ENCODE measurements at regions not wholly inside any gene's neighbourhood (a gene's known extent, or its start where the extent isn't known, plus 50 kb on each side); places are given as distances from the start of the nearest gene placed in this dataset.

DNA sequence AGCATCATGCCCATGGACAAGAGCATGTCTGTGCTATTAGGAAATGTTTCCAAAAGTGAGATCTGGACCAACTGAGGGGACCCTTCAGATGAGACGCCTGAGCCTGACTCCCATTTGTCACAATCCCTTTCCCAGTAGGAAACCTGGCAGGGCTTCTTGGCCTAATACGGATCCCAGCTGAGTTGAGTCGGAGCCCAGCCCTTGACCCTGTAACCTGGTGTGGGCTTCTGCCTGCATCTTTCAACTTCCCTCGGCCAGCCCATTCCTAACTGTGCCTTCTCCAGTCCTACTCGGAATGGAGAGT, 148.3 kb downstream of the IRX2 start:
- no peak for DNase-seq (ENCODE audit: low read depth)

DNA sequence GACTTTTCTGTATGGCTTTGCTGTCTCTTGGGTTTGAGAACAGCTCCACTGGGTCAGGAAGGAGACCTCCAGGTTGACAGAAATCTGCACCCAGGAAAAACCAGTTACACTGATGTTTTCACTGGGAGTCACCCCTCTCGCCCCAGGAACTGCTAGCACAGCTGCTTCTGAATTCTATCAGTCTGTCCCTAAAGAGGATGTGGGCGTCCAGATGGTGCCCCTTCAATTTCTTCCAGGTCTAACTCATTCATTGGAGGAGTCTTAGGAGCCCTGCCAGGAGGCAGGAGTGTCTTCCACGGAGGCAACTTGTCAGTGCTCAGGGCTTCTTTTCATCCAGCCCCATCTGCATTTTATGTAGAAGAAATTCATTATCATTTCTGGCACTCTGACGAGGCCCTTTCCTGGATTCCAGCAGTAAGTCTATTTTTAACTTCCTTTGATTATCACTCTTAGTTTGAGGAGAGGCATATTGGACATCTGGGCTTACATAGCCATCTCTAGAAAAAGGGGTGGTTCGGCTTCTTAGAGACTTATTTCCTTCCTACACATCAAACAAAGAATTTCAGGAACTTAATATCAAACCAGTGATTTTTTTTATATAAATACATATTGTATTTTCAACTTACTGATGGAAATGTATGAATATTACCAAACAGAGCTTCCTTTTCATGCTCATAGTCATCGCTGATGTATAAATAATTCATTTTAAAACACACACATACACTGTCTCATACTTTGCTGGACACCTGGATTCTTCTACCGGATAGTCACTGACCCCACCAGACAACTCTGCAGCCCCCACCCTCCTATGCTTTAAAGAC, 148.8 kb downstream of the IRX2 start:
- DNase-seq (ENCODE audit: low read depth), result no peak

DNA sequence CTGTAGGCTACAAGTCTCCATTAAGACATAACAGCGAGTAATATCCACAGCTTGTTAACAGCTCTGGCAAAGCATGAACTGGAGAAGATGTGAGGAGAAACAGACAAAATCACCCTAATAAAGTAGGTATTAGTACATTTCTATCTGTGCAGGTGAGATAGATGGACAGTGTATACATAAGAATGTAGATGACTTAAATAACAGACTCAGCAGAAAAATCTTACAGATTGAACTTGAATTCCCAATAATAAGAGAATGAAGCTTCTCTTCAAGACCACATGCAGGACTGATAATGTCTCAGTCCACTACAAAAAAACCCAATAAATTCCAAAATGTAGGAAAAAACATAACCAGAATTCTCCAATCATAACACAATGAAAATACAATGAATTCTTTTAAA, 153.0 kb downstream of the IRX2 start:
- DNase-seq (ENCODE audit: low read depth), result no peak

DNA sequence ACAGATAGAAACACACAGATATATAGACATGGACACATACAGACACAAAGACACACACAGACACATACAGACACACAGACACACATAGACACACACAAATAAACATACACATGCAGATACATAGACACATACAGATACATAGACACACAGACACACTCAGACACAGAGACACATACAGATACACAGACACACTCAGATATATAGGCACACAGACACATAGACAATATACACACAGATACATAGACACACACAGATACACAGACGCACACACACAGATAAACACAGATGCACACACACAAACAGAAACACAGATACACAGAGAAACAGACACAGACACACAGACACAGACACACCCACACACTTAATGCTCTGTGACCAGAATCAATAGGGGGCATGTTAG, 156.8 kb downstream of the IRX2 start:
- DNase-seq (ENCODE audit: low read depth), result no peak

GRCh38 chr5:2592766-2593165, 158.7 kb downstream of the IRX2 start:
- DNase-seq (ENCODE audit: low read depth), result no peak

GRCh38 chr5:2591777-2592453, 159.6 kb downstream of the IRX2 start:
- no peak for DNase-seq (ENCODE audit: low read depth)

DNA sequence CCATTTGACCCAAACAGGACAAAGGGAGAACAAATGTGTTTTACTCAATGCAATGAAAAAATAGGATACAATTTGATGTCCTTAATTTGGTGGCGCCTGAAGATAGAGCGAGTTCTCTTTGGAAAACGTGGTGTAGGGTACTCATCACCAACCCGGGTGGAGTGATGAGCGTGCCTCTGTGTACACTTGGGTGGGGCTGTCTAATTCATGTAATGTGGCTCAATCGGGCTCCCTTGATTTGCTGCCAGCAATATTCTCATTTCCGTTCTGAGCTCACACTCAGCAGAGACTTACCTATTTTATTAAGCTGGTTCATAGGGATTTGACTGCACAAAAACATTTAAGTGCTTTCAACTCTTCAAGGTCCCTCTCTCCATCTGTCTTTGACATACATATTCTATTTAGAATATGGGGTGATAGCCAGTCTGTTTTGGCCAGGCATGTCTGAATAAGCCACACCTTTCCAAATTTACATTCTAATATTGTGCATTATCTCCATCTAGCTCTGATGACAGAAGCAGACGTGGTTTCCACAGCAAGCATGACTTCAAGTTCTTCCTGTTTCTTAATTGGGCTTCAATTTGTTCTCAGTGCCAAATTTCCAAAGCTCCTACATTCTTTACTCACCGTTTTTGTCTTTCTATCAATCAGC, 162.5 kb downstream of the IRX2 start:
- no peak for DNase-seq (ENCODE audit: low read depth)

GRCh38 chr5:2587189-2588031, 164.1 kb downstream of the IRX2 start:
- no peak for DNase-seq (ENCODE audit: low read depth)

GRCh38 chr5:2586016-2586715, 165.3 kb downstream of the IRX2 start:
- no peak for DNase-seq (ENCODE audit: low read depth)

- no peak for DNase-seq (ENCODE audit: low read depth)
Observed at GRCh38 chr5:2584579-2585269, 166.8 kb downstream of the IRX2 start.

DNA sequence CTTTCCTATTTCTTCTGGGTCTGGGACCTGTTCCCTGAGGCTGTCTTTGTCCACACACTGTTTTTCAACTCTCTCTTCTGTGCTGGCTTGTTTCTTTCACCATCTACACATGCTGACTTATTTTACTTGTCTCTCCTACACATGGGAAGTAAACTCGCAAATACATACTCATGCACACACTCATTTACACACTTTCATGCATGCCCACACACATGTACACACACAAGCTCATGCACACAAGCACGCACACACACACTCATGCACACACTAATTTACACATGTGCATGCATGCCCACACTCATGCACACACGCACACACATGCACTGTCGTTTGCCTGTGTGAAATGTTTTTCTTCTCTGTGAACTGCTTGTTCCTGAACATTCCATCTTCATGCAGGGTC, 169.0 kb downstream of the IRX2 start:
- no peak for DNase-seq (ENCODE audit: low read depth)

GRCh38 chr5:2582106-2582505, 169.4 kb downstream of the IRX2 start:
- no peak for DNase-seq (ENCODE audit: low read depth)

DNA sequence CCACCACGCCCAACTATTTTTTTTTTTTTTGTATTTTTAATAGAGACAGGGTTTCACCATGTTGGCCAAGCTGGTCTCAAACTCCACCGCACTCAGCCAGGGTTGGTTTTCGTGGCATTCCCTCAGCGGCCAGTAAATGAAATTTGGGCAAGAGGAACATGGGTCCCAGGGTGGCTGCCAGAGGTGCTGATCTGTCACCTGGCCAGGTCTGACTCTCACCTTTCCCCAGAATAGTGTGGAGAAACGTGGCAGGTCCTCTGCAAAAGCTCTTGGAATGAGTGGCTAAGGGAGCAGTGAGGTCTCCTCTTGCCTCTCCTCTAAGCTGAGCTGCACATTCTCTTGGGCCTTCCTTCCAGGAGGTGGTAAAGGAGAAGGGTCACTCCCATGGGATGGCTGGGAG, 170.1 kb downstream of the IRX2 start:
- no peak for DNase-seq (ENCODE audit: low read depth)

DNA sequence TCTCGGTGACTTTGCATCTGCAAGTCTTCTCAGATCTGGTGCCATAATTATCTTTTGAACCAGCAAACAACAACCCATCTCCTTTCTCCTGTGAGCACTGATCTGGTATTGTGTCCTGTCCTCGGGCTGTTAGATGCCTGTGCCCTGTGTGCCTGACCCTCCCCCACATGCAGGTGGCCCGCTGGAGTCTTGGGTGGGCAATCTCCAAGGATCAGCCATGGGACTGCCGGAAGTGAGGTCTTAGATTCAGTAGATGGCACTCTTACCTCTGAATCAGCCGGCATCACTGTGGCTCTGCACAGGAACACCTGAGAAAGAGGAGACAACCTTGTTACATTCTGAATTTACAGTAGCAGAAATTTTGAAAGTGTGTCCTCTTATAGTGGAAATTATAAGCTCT, 172.4 kb downstream of the IRX2 start:
- no peak for DNase-seq (ENCODE audit: low read depth)

- no peak for DNase-seq (ENCODE audit: low read depth)
Observed at GRCh38 chr5:2577312-2578036, 174.0 kb downstream of the IRX2 start.

GRCh38 chr5:2576823-2577222, 174.7 kb downstream of the IRX2 start:
- DNase-seq (ENCODE audit: low read depth), result no peak

- no peak for DNase-seq (ENCODE audit: low read depth)
Observed at GRCh38 chr5:2575871-2576270, 175.6 kb downstream of the IRX2 start.

GRCh38 chr5:2575292-2575691, 176.2 kb downstream of the IRX2 start:
- no peak for DNase-seq (ENCODE audit: low read depth)

- no peak for DNase-seq (ENCODE audit: low read depth)
Observed at GRCh38 chr5:2574155-2574554, 177.3 kb downstream of the IRX2 start.

DNA sequence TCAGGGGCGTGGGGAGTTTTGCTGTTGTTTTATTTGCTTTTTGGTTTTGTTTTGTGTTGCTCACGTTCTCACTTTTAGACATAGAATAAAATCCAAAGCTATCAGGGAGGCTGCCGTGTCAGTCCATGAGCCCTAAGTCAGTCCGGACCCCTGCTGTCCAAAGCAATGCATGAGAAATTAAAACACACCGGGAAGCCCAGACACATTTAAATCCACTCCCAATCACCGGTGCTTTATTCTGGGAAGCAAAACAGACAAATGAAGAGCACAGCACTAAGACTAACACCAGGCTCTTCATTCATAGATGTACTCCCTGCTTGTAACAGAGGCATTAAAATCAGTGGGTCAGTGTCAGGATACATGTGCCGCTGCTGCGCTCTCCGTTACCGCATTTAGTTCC, 180.9 kb downstream of the IRX2 start:
- no peak for DNase-seq (ENCODE audit: low read depth)

Data from stimulated activated CD8-positive, alpha-beta memory T cell treated with anti-CD3 and anti-CD28 coated beads, Interleukin-12 subunit alpha, Interleukin-12 subunit beta, amount 100 ng/mL, for 4 hours (primary cell).